ENCODE measurements at regions not wholly inside any gene's neighbourhood (a gene's known extent, or its start where the extent isn't known, plus 50 kb on each side); places are given as distances from the start of the nearest gene placed in this dataset.

- H3K4me1 Mint-ChIP-seq, result no peaks in the 10 kb centered on the region
- DNase-seq (ENCODE audit: low spot score), result no peak
- H3K4me3 ChIP-seq, result no peak overlapping the region
Measured at GRCh38 chr5:58040846-58041245, 419.0 kb downstream of the PLK2 start.

DNA sequence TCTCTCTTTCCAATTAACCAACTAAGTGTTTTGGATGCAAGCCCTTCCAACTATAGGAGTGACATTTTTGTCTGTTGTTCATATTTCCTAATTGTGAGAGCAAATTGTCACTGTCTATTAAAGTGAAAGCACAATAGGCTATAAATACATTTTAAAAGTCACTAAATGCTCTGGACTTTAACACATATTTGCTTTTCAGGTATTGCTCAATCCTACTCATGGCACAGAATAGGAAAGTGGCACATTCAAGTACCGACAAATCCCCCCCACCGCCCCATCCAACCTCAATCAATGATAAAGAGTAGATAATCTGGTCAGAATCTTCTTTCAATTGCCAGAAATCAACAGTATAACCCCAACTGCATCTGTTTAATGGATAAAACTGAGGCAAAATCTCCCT is 419.8 kb downstream of the PLK2 start:
- no peak for DNase-seq (ENCODE audit: low spot score)
- Mint-ChIP-seq H3K9me3 (no peaks in the 10 kb centered on the region), H3K27me3 (ENCODE audit: insufficient read depth, low read depth) (no peaks in the 10 kb centered on the region), H3K27ac (no peak overlapping the region), H3K4me3 (no peak overlapping the region), H3K36me3 (no peaks in the 10 kb centered on the region), H3K4me1 (no peaks in the 10 kb centered on the region)
- Histone ChIP-seq H3K4me2 (no peak overlapping the region), H3F3A (ENCODE audit: low read depth) (no peaks in the 10 kb centered on the region), H3K79me2 (ENCODE audit: low read depth) (no peaks in the 10 kb centered on the region), H3K9ac (no peak overlapping the region), H4K20me1 (ENCODE audit: low read depth) (no peaks in the 10 kb centered on the region), H3K27ac (no peak overlapping the region), H3K4me1 (no peaks in the 10 kb centered on the region), H3K4me3 (no peak overlapping the region), H3K27me3 (no peaks in the 10 kb centered on the region), H2AFZ (replicated peaks) (no peak overlapping the region), H3K36me3 (no peaks in the 10 kb centered on the region), H3K9me3 (ENCODE audit: low read depth) (no peaks in the 10 kb centered on the region)
- TF ChIP-seq, protein P1, sequence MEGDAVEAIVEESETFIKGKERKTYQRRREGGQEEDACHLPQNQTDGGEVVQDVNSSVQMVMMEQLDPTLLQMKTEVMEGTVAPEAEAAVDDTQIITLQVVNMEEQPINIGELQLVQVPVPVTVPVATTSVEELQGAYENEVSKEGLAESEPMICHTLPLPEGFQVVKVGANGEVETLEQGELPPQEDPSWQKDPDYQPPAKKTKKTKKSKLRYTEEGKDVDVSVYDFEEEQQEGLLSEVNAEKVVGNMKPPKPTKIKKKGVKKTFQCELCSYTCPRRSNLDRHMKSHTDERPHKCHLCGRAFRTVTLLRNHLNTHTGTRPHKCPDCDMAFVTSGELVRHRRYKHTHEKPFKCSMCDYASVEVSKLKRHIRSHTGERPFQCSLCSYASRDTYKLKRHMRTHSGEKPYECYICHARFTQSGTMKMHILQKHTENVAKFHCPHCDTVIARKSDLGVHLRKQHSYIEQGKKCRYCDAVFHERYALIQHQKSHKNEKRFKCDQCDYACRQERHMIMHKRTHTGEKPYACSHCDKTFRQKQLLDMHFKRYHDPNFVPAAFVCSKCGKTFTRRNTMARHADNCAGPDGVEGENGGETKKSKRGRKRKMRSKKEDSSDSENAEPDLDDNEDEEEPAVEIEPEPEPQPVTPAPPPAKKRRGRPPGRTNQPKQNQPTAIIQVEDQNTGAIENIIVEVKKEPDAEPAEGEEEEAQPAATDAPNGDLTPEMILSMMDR (IDR thresholded peaks at IDR 0.05), result no peak
- TF ChIP-seq EZH2phosphoT487 (IDR thresholded peaks at IDR 0.05) (no peak), EZH2 (IDR thresholded peaks at IDR 0.05) (no peak)

More at GRCh38 chr5:58040846-58041245, 419.0 kb downstream of the PLK2 start:
- no peaks in the 10 kb centered on the region for H3K27me3 Mint-ChIP-seq (ENCODE audit: insufficient read depth, low read depth)
- no peak overlapping the region for H2AFZ ChIP-seq (replicated peaks)
- H3K27me3 ChIP-seq, result no peaks in the 10 kb centered on the region
- no peaks in the 10 kb centered on the region for H3K36me3 ChIP-seq
- H3K27ac ChIP-seq, result no peak overlapping the region
- H4K20me1 ChIP-seq (ENCODE audit: low read depth), result no peaks in the 10 kb centered on the region
- TF ChIP-seq, protein P1 (IDR thresholded peaks at IDR 0.05), result no peak
- TF ChIP-seq EZH2 (IDR thresholded peaks at IDR 0.05), result no peak
- TF ChIP-seq EZH2phosphoT487 (IDR thresholded peaks at IDR 0.05), result no peak
- no peak overlapping the region for H3K4me3 Mint-ChIP-seq
- H3K27ac Mint-ChIP-seq, result no peak overlapping the region
- no peaks in the 10 kb centered on the region for H3K36me3 Mint-ChIP-seq
- no peaks in the 10 kb centered on the region for H3K9me3 ChIP-seq (ENCODE audit: low read depth)
- H3F3A ChIP-seq (ENCODE audit: low read depth), result no peaks in the 10 kb centered on the region
- H3K4me1 ChIP-seq, result no peaks in the 10 kb centered on the region
- no peak overlapping the region for H3K9ac ChIP-seq
- H3K4me2 ChIP-seq, result no peak overlapping the region
- no peaks in the 10 kb centered on the region for H3K79me2 ChIP-seq (ENCODE audit: low read depth)
- no peaks in the 10 kb centered on the region for H3K9me3 Mint-ChIP-seq

DNA sequence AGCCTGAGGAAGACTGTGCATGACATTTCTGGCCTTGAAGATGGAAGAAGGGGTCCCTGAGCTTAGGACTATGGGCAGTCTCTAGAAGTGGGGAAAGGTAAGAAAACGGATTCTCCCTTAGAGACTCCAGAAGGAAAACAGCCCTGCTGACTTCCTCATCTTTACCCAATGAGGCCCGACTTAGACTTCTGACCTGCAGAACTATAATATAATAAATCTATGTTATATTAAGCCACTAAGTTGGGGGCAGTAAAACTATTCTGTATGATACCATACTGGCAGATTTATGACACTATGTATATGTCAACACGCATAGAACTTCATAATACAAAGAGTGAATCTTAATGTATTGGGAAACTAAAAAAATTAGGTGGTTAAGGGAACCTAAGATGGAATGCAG is 422.0 kb downstream of the PLK2 start:
- no peak for TF ChIP-seq EZH2 (IDR thresholded peaks at IDR 0.05)
- TF ChIP-seq, protein P1 (IDR thresholded peaks at IDR 0.05), result no peak
- no peak for TF ChIP-seq EZH2phosphoT487 (IDR thresholded peaks at IDR 0.05)
- H3K36me3 Mint-ChIP-seq, result no peaks in the 10 kb centered on the region

More for the DNA sequence above, 422.0 kb downstream of the PLK2 start:
- H4K20me1 ChIP-seq (ENCODE audit: low read depth), result no peaks in the 10 kb centered on the region
- Mint-ChIP-seq H3K9me3 (no peaks in the 10 kb centered on the region), H3K27ac (no peak overlapping the region), H3K4me3 (no peak overlapping the region), H3K4me1 (no peaks in the 10 kb centered on the region), H3K27me3 (ENCODE audit: insufficient read depth, low read depth) (no peaks in the 10 kb centered on the region)
- no peak overlapping the region for H3K9ac ChIP-seq
- H3K27me3 ChIP-seq, result no peaks in the 10 kb centered on the region
- H3F3A ChIP-seq (ENCODE audit: low read depth), result no peaks in the 10 kb centered on the region
- no peak overlapping the region for H3K27ac ChIP-seq
- no peaks in the 10 kb centered on the region for H3K36me3 ChIP-seq
- H3K4me2 ChIP-seq, result no peak overlapping the region
- DNase-seq (ENCODE audit: low spot score), result no peak
- no peaks in the 10 kb centered on the region for H3K9me3 ChIP-seq (ENCODE audit: low read depth)
- no peak overlapping the region for H3K4me3 ChIP-seq
- H3K4me1 ChIP-seq, result no peaks in the 10 kb centered on the region
- no peaks in the 10 kb centered on the region for H3K79me2 ChIP-seq (ENCODE audit: low read depth)
- no peak overlapping the region for H2AFZ ChIP-seq (replicated peaks)
